ENCODE measurements at regions not wholly inside any gene's neighbourhood (a gene's known extent, or its start where the extent isn't known, plus 50 kb on each side); places are given as distances from the start of the nearest gene placed in this dataset.

DNA sequence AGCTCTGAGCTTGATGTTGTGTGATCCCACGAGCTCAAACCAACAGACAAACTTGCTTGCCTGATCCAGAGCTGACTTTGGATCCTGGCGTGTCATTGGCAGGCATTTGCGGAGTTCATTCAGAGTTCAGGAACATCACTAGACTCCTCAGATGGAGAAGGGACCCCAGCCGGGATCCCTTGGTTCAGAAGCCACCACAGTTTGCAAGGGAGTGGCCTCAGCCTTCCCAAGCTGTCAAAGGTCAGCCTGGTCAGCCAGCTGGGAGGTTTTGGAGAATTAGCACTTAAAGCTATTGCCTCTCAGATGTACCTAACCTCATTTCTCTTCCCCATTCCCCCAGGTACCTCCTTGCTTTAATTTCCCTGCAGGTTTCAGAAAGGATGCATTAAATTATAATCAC lies 208.8 kb upstream of the SOX21 start:
- no peaks in the 10 kb centered on the region for H3K9me3 Mint-ChIP-seq (ENCODE audit: low read depth, unreplicated experiment)
- H3K36me3 Mint-ChIP-seq (ENCODE audit: insufficient read depth, unreplicated experiment), result no peaks in the 10 kb centered on the region
- CTCF ChIA-PET, result no interaction called here
- intact Hi-C loops (cut with micrococcal nuclease; ENCODE audit: unreplicated experiment), result no loop called here
- no TSS peak for BruUV-seq (replicated peaks)
- H3K4me3 Mint-ChIP-seq (ENCODE audit: low read depth, unreplicated experiment), result no peak overlapping the region
- H3K27ac Mint-ChIP-seq (ENCODE audit: unreplicated experiment), result no peak overlapping the region
- TF ChIP-seq CTCF (IDR thresholded peaks at IDR 0.05; ENCODE audit: unreplicated experiment), result no peak
- no peaks in the 10 kb centered on the region for H3K4me1 Mint-ChIP-seq (ENCODE audit: low read depth, unreplicated experiment)
- DNase-seq, result no peak
- H3K27me3 Mint-ChIP-seq (ENCODE audit: unreplicated experiment), result no peaks in the 10 kb centered on the region

DNA sequence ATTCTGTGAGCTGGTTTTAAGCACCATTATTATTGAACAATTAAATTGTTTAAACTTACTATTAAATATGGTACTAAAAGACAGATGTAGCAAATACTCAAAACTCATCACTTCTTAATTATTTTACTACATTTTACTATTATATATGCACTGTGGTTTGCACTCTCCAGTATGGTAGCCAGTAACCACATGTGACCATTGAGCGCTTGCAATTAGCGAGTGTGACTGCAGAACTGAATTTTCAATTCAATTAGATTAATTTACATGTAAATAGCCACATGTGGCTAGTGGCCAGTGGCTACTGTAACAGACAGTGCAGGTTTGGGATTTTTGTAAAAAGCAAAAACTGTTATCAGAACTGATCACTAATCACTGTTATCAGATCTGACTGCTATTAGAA lies 208.2 kb upstream of the SOX21 start:
- no peak overlapping the region for H3K27ac Mint-ChIP-seq (ENCODE audit: unreplicated experiment)
- no peaks in the 10 kb centered on the region for H3K4me1 Mint-ChIP-seq (ENCODE audit: low read depth, unreplicated experiment)
- DNase-seq, result no peak
- intact Hi-C loops (cut with micrococcal nuclease; ENCODE audit: unreplicated experiment), result no loop called here
- no peak for TF ChIP-seq CTCF (IDR thresholded peaks at IDR 0.05; ENCODE audit: unreplicated experiment)
- CTCF ChIA-PET, result no interaction called here
- no TSS peak for BruUV-seq (replicated peaks)
- no peaks in the 10 kb centered on the region for H3K9me3 Mint-ChIP-seq (ENCODE audit: low read depth, unreplicated experiment)
- H3K4me3 Mint-ChIP-seq (ENCODE audit: low read depth, unreplicated experiment), result no peak overlapping the region
- no peaks in the 10 kb centered on the region for H3K27me3 Mint-ChIP-seq (ENCODE audit: unreplicated experiment)
- no peaks in the 10 kb centered on the region for H3K36me3 Mint-ChIP-seq (ENCODE audit: insufficient read depth, unreplicated experiment)

DNA sequence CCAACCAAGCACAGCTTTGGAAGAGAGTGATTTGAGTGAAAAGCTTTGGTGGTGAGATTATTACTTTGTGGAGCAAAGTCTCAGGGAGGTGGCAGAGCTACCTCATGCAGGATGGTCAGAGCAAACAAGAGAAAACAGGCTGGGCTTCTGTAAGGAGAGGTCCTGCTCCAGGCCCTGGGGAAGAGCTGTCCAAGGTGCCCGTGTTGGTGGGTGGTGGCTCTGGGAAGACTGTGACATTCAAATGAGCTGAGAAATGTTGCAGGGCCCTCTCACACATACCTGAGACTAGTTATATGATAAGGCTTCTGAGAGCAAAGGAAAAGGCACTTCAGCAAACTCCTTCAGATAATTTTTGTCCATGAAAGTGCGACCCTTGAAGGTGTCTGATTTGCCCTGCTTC lies 205.5 kb upstream of the SOX21 start:
- no peaks in the 10 kb centered on the region for H3K27me3 Mint-ChIP-seq (ENCODE audit: unreplicated experiment)
- no peak overlapping the region for H3K4me3 Mint-ChIP-seq (ENCODE audit: low read depth, unreplicated experiment)
- H3K36me3 Mint-ChIP-seq (ENCODE audit: insufficient read depth, unreplicated experiment), result no peaks in the 10 kb centered on the region
- H3K9me3 Mint-ChIP-seq (ENCODE audit: low read depth, unreplicated experiment), result no peaks in the 10 kb centered on the region
- CTCF ChIA-PET, result no interaction called here
- intact Hi-C loops (cut with micrococcal nuclease; ENCODE audit: unreplicated experiment), result no loop called here
- no peak for DNase-seq
- no peaks in the 10 kb centered on the region for H3K4me1 Mint-ChIP-seq (ENCODE audit: low read depth, unreplicated experiment)
- BruUV-seq (replicated peaks), result no TSS peak
- H3K27ac Mint-ChIP-seq (ENCODE audit: unreplicated experiment), result no peak overlapping the region
- no peak for TF ChIP-seq CTCF (IDR thresholded peaks at IDR 0.05; ENCODE audit: unreplicated experiment)

GRCh38 chr13:94914895-94915294 lies 202.6 kb upstream of the SOX21 start:
- CTCF ChIA-PET, result no interaction called here
- no peaks in the 10 kb centered on the region for H3K9me3 Mint-ChIP-seq (ENCODE audit: low read depth, unreplicated experiment)
- no peak for DNase-seq
- no peaks in the 10 kb centered on the region for H3K27me3 Mint-ChIP-seq (ENCODE audit: unreplicated experiment)
- H3K27ac Mint-ChIP-seq (ENCODE audit: unreplicated experiment), result no peak overlapping the region
- H3K4me3 Mint-ChIP-seq (ENCODE audit: low read depth, unreplicated experiment), result no peak overlapping the region
- BruUV-seq (replicated peaks), result no TSS peak
- no peak for TF ChIP-seq CTCF (IDR thresholded peaks at IDR 0.05; ENCODE audit: unreplicated experiment)
- H3K36me3 Mint-ChIP-seq (ENCODE audit: insufficient read depth, unreplicated experiment), result no peaks in the 10 kb centered on the region
- intact Hi-C loops (cut with micrococcal nuclease; ENCODE audit: unreplicated experiment), result no loop called here
- no peaks in the 10 kb centered on the region for H3K4me1 Mint-ChIP-seq (ENCODE audit: low read depth, unreplicated experiment)

DNA sequence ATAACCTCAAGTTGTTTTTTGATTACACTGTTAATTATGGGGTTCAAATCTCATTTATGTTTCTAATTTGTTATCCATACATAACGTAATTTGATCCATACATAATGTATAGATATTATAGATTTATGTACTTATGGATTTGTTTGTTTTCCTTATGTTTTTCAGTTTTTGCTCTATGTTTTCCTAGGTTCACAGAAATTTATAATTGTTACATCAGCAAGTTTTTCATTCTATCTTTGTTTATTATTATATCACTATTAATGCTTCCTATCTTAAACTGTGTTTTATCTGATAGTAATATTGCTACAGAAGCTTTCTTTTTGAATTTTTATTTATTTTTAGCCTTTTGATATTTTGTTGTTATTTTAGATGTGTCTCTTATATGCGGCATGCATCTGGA lies 194.3 kb upstream of the SOX21 start:
- no peaks in the 10 kb centered on the region for H3K9me3 Mint-ChIP-seq (ENCODE audit: low read depth, unreplicated experiment)
- no peaks in the 10 kb centered on the region for H3K27me3 Mint-ChIP-seq (ENCODE audit: unreplicated experiment)
- H3K36me3 Mint-ChIP-seq (ENCODE audit: insufficient read depth, unreplicated experiment), result no peaks in the 10 kb centered on the region
- no peak overlapping the region for H3K27ac Mint-ChIP-seq (ENCODE audit: unreplicated experiment)
- intact Hi-C loops (cut with micrococcal nuclease; ENCODE audit: unreplicated experiment), result no loop called here
- no peak for DNase-seq
- CTCF ChIA-PET, result interaction anchor here (0.5 kb wide), 1 partner anchor 28 kb away, joined by 3 read pairs; no protein-coding TSS in a partner anchor
- no TSS peak for BruUV-seq (replicated peaks)
- TF ChIP-seq CTCF (IDR thresholded peaks at IDR 0.05; ENCODE audit: unreplicated experiment), result no peak
- H3K4me1 Mint-ChIP-seq (ENCODE audit: low read depth, unreplicated experiment), result no peaks in the 10 kb centered on the region
- no peak overlapping the region for H3K4me3 Mint-ChIP-seq (ENCODE audit: low read depth, unreplicated experiment)
